DOHH2 (cell line): ENCODE measurements at regions not wholly inside any gene's neighbourhood (a gene's known extent, or its start where the extent isn't known, plus 50 kb on each side); places are given as distances from the start of the nearest gene placed in this dataset.

ENCODE experiments used
- CTCF ChIP-seq: fragments of 200-600 bp; sonication (generic); IDR thresholded peaks from one replicate; pipeline ENCODE4 v1.5.1; 2014; ENCODE audit warnings: antibody characterized with exemption, mild to moderate bottlenecking, low read depth, low read length; ENCODE audit not compliant: poor library complexity, severe bottlenecking
- EZH2phosphoT487 ChIP-seq: fragments of 200-600 bp; sonication (generic); IDR thresholded peaks from 2 replicates; pipeline ENCODE4 v1.6.1; 2017; ENCODE audit warnings: borderline replicate concordance, mild to moderate bottlenecking, antibody characterized with exemption, low read length, moderate library complexity, mixed read lengths

GRCh38 chr13:34401696-34402095 is 540.4 kb upstream of the NBEA start:
- no peak for TF ChIP-seq CTCF
- TF ChIP-seq EZH2phosphoT487 = no peak
